ENCODE measurements at regions not wholly inside any gene's neighbourhood (a gene's known extent, or its start where the extent isn't known, plus 50 kb on each side); places are given as distances from the start of the nearest gene placed in this dataset.
"Not testable (repeated sequence)": the region's sequence is repeated elsewhere in the genome, so short reads cannot be mapped to it uniquely, and the experiment has no call there.

GRCh38 chr21:20373031-20373430 lies 625.2 kb upstream of the NCAM2 start:
- no peak for DNase-seq (ENCODE audit: low spot score)

GRCh38 chr21:20377250-20377649 lies 621.0 kb upstream of the NCAM2 start:
- no peak for DNase-seq (ENCODE audit: low spot score)

GRCh38 chr21:20388400-20388799 lies 609.8 kb upstream of the NCAM2 start:
- DNase-seq (ENCODE audit: low spot score) = no peak

- DNase-seq (ENCODE audit: low spot score) = no peak
Measured at GRCh38 chr21:20396798-20397197, 601.4 kb upstream of the NCAM2 start.

GRCh38 chr21:20404915-20405314 lies 593.3 kb upstream of the NCAM2 start:
- no peak for DNase-seq (ENCODE audit: low spot score)

- no peak for DNase-seq (ENCODE audit: low spot score)
Measured at GRCh38 chr21:20418353-20418752, 579.9 kb upstream of the NCAM2 start.

- no peak for DNase-seq (ENCODE audit: low spot score)
Measured at GRCh38 chr21:20419772-20420171, 578.4 kb upstream of the NCAM2 start.

GRCh38 chr21:20424943-20425342 lies 573.3 kb upstream of the NCAM2 start:
- no peak for DNase-seq (ENCODE audit: low spot score)

GRCh38 chr21:20425856-20426255 lies 572.4 kb upstream of the NCAM2 start:
- no peak for DNase-seq (ENCODE audit: low spot score)

GRCh38 chr21:20440338-20440737 lies 557.9 kb upstream of the NCAM2 start:
- DNase-seq (ENCODE audit: low spot score) = no peak

GRCh38 chr21:20443558-20444155 lies 554.6 kb upstream of the NCAM2 start:
- peak; percentile 3 for DNase-seq (ENCODE audit: low spot score)

GRCh38 chr21:20445971-20446370 lies 552.2 kb upstream of the NCAM2 start:
- no peak for DNase-seq (ENCODE audit: low spot score)

GRCh38 chr21:20451046-20451445 lies 547.2 kb upstream of the NCAM2 start:
- DNase-seq (ENCODE audit: low spot score) = peak; percentile 39

GRCh38 chr21:20452935-20453334 lies 545.3 kb upstream of the NCAM2 start:
- no peak for DNase-seq (ENCODE audit: low spot score)

GRCh38 chr21:20459838-20460237 lies 538.4 kb upstream of the NCAM2 start:
- no peak for DNase-seq (ENCODE audit: low spot score)

GRCh38 chr21:20463362-20463761 lies 534.8 kb upstream of the NCAM2 start:
- no peak for DNase-seq (ENCODE audit: low spot score)

- DNase-seq (ENCODE audit: low spot score) = no peak
Measured at GRCh38 chr21:20469361-20469760, 528.8 kb upstream of the NCAM2 start.

- no peak for DNase-seq (ENCODE audit: low spot score)
Measured at GRCh38 chr21:20486303-20486702, 511.9 kb upstream of the NCAM2 start.

GRCh38 chr21:20502915-20503314 lies 495.3 kb upstream of the NCAM2 start:
- not testable (repeated sequence) for DNase-seq (ENCODE audit: low spot score)

GRCh38 chr21:20507783-20508182 lies 490.4 kb upstream of the NCAM2 start:
- no peak for DNase-seq (ENCODE audit: low spot score)

GRCh38 chr21:20511216-20511880 lies 486.9 kb upstream of the NCAM2 start:
- no peak for DNase-seq (ENCODE audit: low spot score)

GRCh38 chr21:20515446-20515845 lies 482.8 kb upstream of the NCAM2 start:
- no peak for DNase-seq (ENCODE audit: low spot score)

GRCh38 chr21:20519076-20519475 lies 479.1 kb upstream of the NCAM2 start:
- DNase-seq (ENCODE audit: low spot score) = no peak

- DNase-seq (ENCODE audit: low spot score) = no peak
Measured at GRCh38 chr21:20522611-20523010, 475.6 kb upstream of the NCAM2 start.
